Left forelimb (tissue), 1 donor: ENCODE measurements at regions not wholly inside any gene's neighbourhood (a gene's known extent, or its start where the extent isn't known, plus 50 kb on each side); places are given as distances from the start of the nearest gene placed in this dataset.
"Not testable (repeated sequence)": the region's sequence is repeated elsewhere in the genome, so short reads cannot be mapped to it uniquely, and the experiment has no call there.

Experiments used
- DNase-seq: peaks from one replicate; pipeline ENCODE4 v3.0.0-alpha.2; 2018; ENCODE audit warnings: low spot score

- DNase-seq: not testable (repeated sequence)
Observed at GRCh38 chr16:18263046-18263445, 73.5 kb downstream of the NPIPA8 start.

GRCh38 chr16:18261848-18262247, 74.7 kb downstream of the NPIPA8 start:
- DNase-seq: not testable (repeated sequence)

- not testable (repeated sequence) for DNase-seq
Observed at GRCh38 chr16:18259496-18260176, 76.9 kb downstream of the NPIPA8 start.

- DNase-seq: not testable (repeated sequence)
Observed at GRCh38 chr16:18252943-18253342, 83.6 kb downstream of the NPIPA8 start.

GRCh38 chr16:18230505-18230904, 106.0 kb downstream of the NPIPA8 start:
- not testable (repeated sequence) for DNase-seq

GRCh38 chr16:18222054-18223009, 114.2 kb downstream of the NPIPA8 start:
- DNase-seq: not testable (repeated sequence)

- DNase-seq: not testable (repeated sequence)
Observed at GRCh38 chr16:18217741-18218140, 118.8 kb downstream of the NPIPA8 start.

- not testable (repeated sequence) for DNase-seq
Observed at GRCh38 chr16:18216814-18217213, 119.7 kb downstream of the NPIPA8 start.

GRCh38 chr16:18213810-18214209, 122.7 kb downstream of the NPIPA8 start:
- DNase-seq: not testable (repeated sequence)

- not testable (repeated sequence) for DNase-seq
Observed at GRCh38 chr16:18211505-18211904, 125.0 kb downstream of the NPIPA8 start.

- DNase-seq: not testable (repeated sequence)
Observed at GRCh38 chr16:18204786-18205185, 131.8 kb downstream of the NPIPA8 start.

- DNase-seq: not testable (repeated sequence)
Observed at GRCh38 chr16:18204309-18204708, 132.2 kb downstream of the NPIPA8 start.

- DNase-seq: not testable (repeated sequence)
Observed at GRCh38 chr16:18201511-18201910, 135.0 kb downstream of the NPIPA8 start.

GRCh38 chr16:18192389-18192788, 144.1 kb downstream of the NPIPA8 start:
- DNase-seq: not testable (repeated sequence)

GRCh38 chr16:18190179-18190578, 146.4 kb downstream of the NPIPA8 start:
- not testable (repeated sequence) for DNase-seq

GRCh38 chr16:18184755-18185154, 151.8 kb downstream of the NPIPA8 start:
- not testable (repeated sequence) for DNase-seq

GRCh38 chr16:18181028-18181427, 155.5 kb downstream of the NPIPA8 start:
- not testable (repeated sequence) for DNase-seq

GRCh38 chr16:18173945-18174497, 162.5 kb downstream of the NPIPA8 start:
- DNase-seq: not testable (repeated sequence)

GRCh38 chr16:18162293-18162692, 174.2 kb downstream of the NPIPA8 start:
- DNase-seq: not testable (repeated sequence)

- not testable (repeated sequence) for DNase-seq
Observed at GRCh38 chr16:18161224-18161623, 175.3 kb downstream of the NPIPA8 start.

- not testable (repeated sequence) for DNase-seq
Observed at GRCh38 chr16:18159185-18159584, 177.4 kb downstream of the NPIPA8 start.

- not testable (repeated sequence) for DNase-seq
Observed at GRCh38 chr16:18157854-18158253, 178.7 kb downstream of the NPIPA8 start.
